ENCODE measurements at regions not wholly inside any gene's neighbourhood (a gene's known extent, or its start where the extent isn't known, plus 50 kb on each side); places are given as distances from the start of the nearest gene placed in this dataset.

DNA sequence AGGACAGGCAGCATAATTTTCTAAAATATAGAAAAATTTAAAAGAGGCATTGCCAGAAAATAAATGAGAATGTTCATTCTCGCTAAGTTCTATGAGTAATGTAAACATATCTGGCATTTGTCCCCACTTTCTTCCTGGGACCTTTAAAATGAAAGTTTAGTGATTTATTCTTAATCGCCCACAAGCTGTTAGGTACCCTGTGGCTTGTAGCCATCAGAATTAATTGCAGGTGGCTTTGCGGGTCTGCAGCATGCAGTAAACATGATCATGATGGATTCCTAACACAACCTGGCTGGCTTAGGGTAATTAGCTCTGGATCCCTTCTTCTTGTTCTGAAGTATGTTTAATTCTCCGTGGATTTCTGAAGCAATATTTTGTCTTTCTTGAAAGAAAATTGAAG is 103.5 kb upstream of the FRMD6 start:
- Histone ChIP-seq H3K4me3 (no peak overlapping the region), H3K27ac (no peak overlapping the region)

DNA sequence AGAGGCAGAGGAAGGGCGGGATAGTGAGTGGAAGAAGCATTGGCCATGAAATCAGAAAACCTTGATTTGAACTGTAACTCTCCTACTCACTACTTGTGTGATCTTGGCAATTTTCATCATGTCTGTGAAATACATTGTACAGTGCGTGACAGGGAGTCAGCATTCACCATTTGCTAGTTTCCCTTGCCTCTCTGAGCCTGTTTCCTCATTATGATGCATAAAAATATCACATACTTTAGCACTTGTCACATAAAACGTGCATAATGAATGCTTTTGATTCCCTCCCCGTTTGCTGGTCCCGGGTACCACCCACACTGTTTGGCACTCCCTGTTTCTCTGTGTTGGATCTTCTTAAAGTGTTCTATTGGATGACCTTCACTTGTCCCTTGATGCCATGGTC is 101.1 kb upstream of the FRMD6 start:
- no peaks in the 10 kb centered on the region for H3K36me3 ChIP-seq (replicated peaks in 1 of 2)
- TF ChIP-seq POLR2A (IDR thresholded peaks at IDR 0.05): no peak
- TF ChIP-seq CTCF (IDR thresholded peaks at IDR 0.05): no peak
- 73 to 83% (median 77%) methylated on average over 5 of the region's 5 CpGs for WGBS, 4 donors
- H3K4me1 ChIP-seq (replicated peaks in 1 of 2): peaks cover 0 to 11% of the 10 kb centered on the region in 2 donors
- no peak for DNase-seq
- no peak overlapping the region for H3K27ac ChIP-seq
- H3K27me3 ChIP-seq: no peaks in the 10 kb centered on the region
- intact Hi-C loops (cut with DNase I): no loop called here
- no peaks in the 10 kb centered on the region for H3K9me3 ChIP-seq (replicated peaks in 1 of 3)
- no peak overlapping the region for H3K4me3 ChIP-seq

More for the DNA sequence above, 103.5 kb upstream of the FRMD6 start:
- 87 to 91% (median 90%) methylated on average over 4 of the region's 4 CpGs for WGBS, 4 donors
- intact Hi-C loops (cut with DNase I): no loop called here
- H3K9me3 ChIP-seq (replicated peaks in 1 of 3): no peaks in the 10 kb centered on the region
- peaks cover 0 to 11% of the 10 kb centered on the region in 2 donors for H3K4me1 ChIP-seq (replicated peaks in 1 of 2)
- no peak for DNase-seq
- no peak for TF ChIP-seq CTCF (IDR thresholded peaks at IDR 0.05)
- no peak for TF ChIP-seq POLR2A (IDR thresholded peaks at IDR 0.05)
- H3K36me3 ChIP-seq (replicated peaks in 1 of 2): no peaks in the 10 kb centered on the region
- no peaks in the 10 kb centered on the region for H3K27me3 ChIP-seq

DNA sequence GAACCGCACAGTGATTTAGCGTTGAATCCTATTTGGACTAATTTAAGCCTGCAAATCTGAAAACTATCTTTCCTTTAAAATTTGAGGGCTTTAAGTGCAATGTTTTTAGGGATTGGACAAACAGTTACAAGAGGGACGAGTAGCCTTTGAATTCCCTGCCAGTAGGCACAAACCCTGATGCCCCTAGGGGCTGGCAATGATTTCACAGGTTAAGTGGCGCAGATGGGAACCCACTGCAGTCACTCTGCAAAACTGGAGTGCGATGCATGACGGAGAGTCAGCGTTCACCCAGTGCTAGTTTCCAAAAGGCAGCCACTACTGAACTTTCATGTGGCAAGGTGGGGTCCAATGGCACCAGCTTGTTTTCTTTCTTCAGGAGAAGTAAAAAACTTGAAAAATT is 99.4 kb upstream of the FRMD6 start:
- no peaks in the 10 kb centered on the region for H3K9me3 ChIP-seq (replicated peaks in 1 of 3)
- peaks cover 0 to 8% of the 10 kb centered on the region in 2 donors for H3K4me1 ChIP-seq (replicated peaks in 1 of 2)
- no peak overlapping the region for H3K27ac ChIP-seq
- intact Hi-C loops (cut with DNase I): no loop called here
- no peak for DNase-seq
- H3K36me3 ChIP-seq (replicated peaks in 1 of 2): no peaks in the 10 kb centered on the region
- TF ChIP-seq POLR2A (IDR thresholded peaks at IDR 0.05) (no peak), CTCF (IDR thresholded peaks at IDR 0.05) (peak in 1 of 6 experiments; percentile 9)
- no peak overlapping the region for H3K4me3 ChIP-seq
- H3K27me3 ChIP-seq: no peaks in the 10 kb centered on the region
- 91 to 96% (median 93%) methylated on average over 7 of the region's 7 CpGs for WGBS, 4 donors

DNA sequence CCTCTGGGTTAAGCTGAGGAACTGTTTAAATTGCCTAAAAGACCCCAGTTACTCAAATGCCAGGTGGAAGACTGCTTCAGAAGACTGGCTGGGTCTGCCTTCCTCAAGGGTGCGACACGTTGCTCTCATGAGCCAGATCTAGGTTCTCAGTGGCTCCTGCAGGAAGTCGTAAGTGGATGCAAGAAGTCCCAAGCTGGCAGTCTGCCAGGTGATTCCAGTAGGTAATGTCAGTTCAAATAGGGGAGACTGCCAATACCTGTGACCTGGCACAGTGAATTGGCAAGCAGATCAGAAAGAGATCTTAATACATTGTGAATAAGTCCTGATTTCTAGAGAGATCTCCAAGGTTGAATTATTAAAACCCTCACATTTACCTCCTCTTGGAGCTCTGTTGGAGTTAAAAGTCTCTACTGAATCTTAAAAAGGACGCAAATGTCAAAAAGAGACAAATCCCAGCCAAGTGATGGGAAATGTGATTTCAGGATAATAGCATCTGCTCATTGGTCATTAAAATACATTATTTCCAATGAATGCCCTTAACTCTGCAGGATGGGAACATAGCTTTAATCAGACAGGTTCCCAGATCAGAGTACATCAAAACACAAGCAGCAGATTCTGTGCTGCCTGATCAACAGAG is 98.8 kb upstream of the FRMD6 start:
- 30 to 42% (median 40%) methylated on average over 4 of the region's 4 CpGs for WGBS, 4 donors

More for the DNA sequence above, 98.8 kb upstream of the FRMD6 start:
- Histone ChIP-seq H3K4me3 (no peak overlapping the region), H3K4me1 (replicated peaks in 1 of 2) (peaks cover 0 to 4% of the 10 kb centered on the region in 2 donors), H3K36me3 (replicated peaks in 1 of 2) (no peaks in the 10 kb centered on the region), H3K27ac (no peak overlapping the region), H3K27me3 (no peaks in the 10 kb centered on the region), H3K9me3 (replicated peaks in 1 of 3) (no peaks in the 10 kb centered on the region)
- TF ChIP-seq POLR2A (IDR thresholded peaks at IDR 0.05) (no peak), CTCF (IDR thresholded peaks at IDR 0.05) (no peak)
- intact Hi-C loops (cut with DNase I): no loop called here
- DNase-seq: peak; percentile 33 to 69 (median 47)

Data from adrenal gland (tissue), 9 donors.